Hepatocyte (in vitro differentiated cells): ENCODE measurements at regions not wholly inside any gene's neighbourhood (a gene's known extent, or its start where the extent isn't known, plus 50 kb on each side); places are given as distances from the start of the nearest gene placed in this dataset.

Experiments used
- DNase-seq: peaks from one replicate; pipeline ENCODE4 v3.0.0-alpha.2; 2016; ENCODE audit warnings: low spot score
- H2AFZ ChIP-seq: fragments of 200-600 bp; sonication (generic); 2 replicates; pipeline ENCODE4 v1.6.0; 2016; ENCODE audit warnings: antibody characterized with exemption, mild to moderate bottlenecking
- H3K27ac ChIP-seq: fragments of 200-600 bp; sonication (generic); 2 replicates; pipeline ENCODE4 v1.5.1; 2016; ENCODE audit warnings: mild to moderate bottlenecking
- H3K27me3 ChIP-seq: fragments of 200-600 bp; sonication (generic); 2 replicates; pipeline ENCODE4 v1.6.1; 2016
- H3K36me3 ChIP-seq: fragments of 200-600 bp; sonication (generic); replicated peaks from 2 replicates; pipeline ENCODE4 v1.5.1; 2016; ENCODE audit warnings: low read depth; ENCODE audit not compliant: insufficient read depth
- H3K4me1 ChIP-seq: fragments of 200-600 bp; sonication (generic); 2 replicates; pipeline ENCODE4 v1.5.1; 2016; ENCODE audit warnings: mild to moderate bottlenecking, moderate library complexity; ENCODE audit not compliant: insufficient read depth
- H3K4me2 ChIP-seq: fragments of 200-600 bp; sonication (generic); 2 replicates; pipeline ENCODE4 v1.6.0; 2016
- H3K4me3 ChIP-seq: fragments of 200-600 bp; sonication (generic); 2 replicates; pipeline ENCODE4 v1.5.1; 2016; ENCODE audit warnings: mild to moderate bottlenecking
- H3K79me2 ChIP-seq: fragments of 200-600 bp; sonication (generic); 2 replicates; pipeline ENCODE4 v1.6.0; 2017; ENCODE audit warnings: mild to moderate bottlenecking
- H3K9me2 ChIP-seq: fragments of 200-600 bp; sonication (generic); replicated peaks from 2 replicates; pipeline ENCODE4 v1.6.0; 2017; ENCODE audit warnings: mild to moderate bottlenecking; ENCODE audit not compliant: insufficient read depth
- H3K9me3 ChIP-seq: fragments of 200-600 bp; sonication (generic); 2 replicates; pipeline ENCODE4 v1.5.1; 2016; ENCODE audit warnings: low read depth, mild to moderate bottlenecking
- H4K20me1 ChIP-seq: fragments of 200-600 bp; sonication (generic); 2 replicates; pipeline ENCODE4 v1.6.0; 2016; ENCODE audit warnings: mild to moderate bottlenecking; ENCODE audit not compliant: insufficient read depth, poor library complexity, severe bottlenecking
- CTCF ChIP-seq: fragments of 200-600 bp; sonication (generic); IDR thresholded peaks from 2 replicates; pipeline ENCODE4 v1.5.1; 2016; ENCODE audit warnings: antibody characterized with exemption, mild to moderate bottlenecking; ENCODE audit not compliant: poor library complexity
- EZH2 ChIP-seq: fragments of 200-600 bp; sonication (generic); IDR thresholded peaks from 2 replicates; pipeline ENCODE4 v1.6.1; 2016; ENCODE audit warnings: antibody characterized with exemption, mild to moderate bottlenecking, borderline replicate concordance
- EZH2phosphoT487 ChIP-seq: fragments of 200-600 bp; sonication (generic); IDR thresholded peaks from one replicate; pipeline ENCODE4 v1.6.1; 2018; ENCODE audit warnings: antibody characterized with exemption, mild to moderate bottlenecking, low read depth, moderate library complexity; ENCODE audit not compliant: unreplicated experiment, severe bottlenecking
- WGBS: methylation state at CpG from one replicate; pipeline ENCODE4 v1.1.6; 2016; ENCODE audit warnings: low lambda C conversion rate; ENCODE audit errors: missing lambda C conversion rate; 5-methylcytosine and 5-hydroxymethylcytosine counted together

GRCh38 chr14:25250516-25250915 lies 200.6 kb upstream of the STXBP6 start:
- no peak overlapping the region for H3K4me2 ChIP-seq
- H2AFZ ChIP-seq, result no peak overlapping the region
- no peak overlapping the region for H3K27ac ChIP-seq
- no peaks in the 10 kb centered on the region for H3K27me3 ChIP-seq
- H4K20me1 ChIP-seq, result no peaks in the 10 kb centered on the region
- no peaks in the 10 kb centered on the region for H3K36me3 ChIP-seq
- no peak overlapping the region for H3K4me3 ChIP-seq
- no peaks in the 10 kb centered on the region for H3K9me2 ChIP-seq
- no peaks in the 10 kb centered on the region for H3K9me3 ChIP-seq
- no peak for DNase-seq
- no peaks in the 10 kb centered on the region for H3K79me2 ChIP-seq
- no peaks in the 10 kb centered on the region for H3K4me1 ChIP-seq
- no peak for TF ChIP-seq EZH2phosphoT487
- no peak for TF ChIP-seq CTCF
- TF ChIP-seq EZH2, result no peak

GRCh38 chr14:25247609-25248008 lies 197.7 kb upstream of the STXBP6 start:
- no peaks in the 10 kb centered on the region for H3K27me3 ChIP-seq
- no peak for DNase-seq
- no peak overlapping the region for H3K27ac ChIP-seq
- no peaks in the 10 kb centered on the region for H3K4me1 ChIP-seq
- TF ChIP-seq EZH2 (no peak), CTCF (no peak), EZH2phosphoT487 (no peak)
- 76% methylated on average over 3 of the region's 3 CpGs for WGBS
- no peaks in the 10 kb centered on the region for H3K79me2 ChIP-seq
- H2AFZ ChIP-seq, result no peak overlapping the region
- no peak overlapping the region for H3K4me3 ChIP-seq
- no peaks in the 10 kb centered on the region for H4K20me1 ChIP-seq
- no peak overlapping the region for H3K4me2 ChIP-seq
- no peaks in the 10 kb centered on the region for H3K36me3 ChIP-seq
- no peaks in the 10 kb centered on the region for H3K9me2 ChIP-seq
- H3K9me3 ChIP-seq, result no peaks in the 10 kb centered on the region

GRCh38 chr14:25246751-25247150 lies 196.8 kb upstream of the STXBP6 start:
- no peaks in the 10 kb centered on the region for H4K20me1 ChIP-seq
- no peak overlapping the region for H3K4me3 ChIP-seq
- H3K4me2 ChIP-seq, result no peak overlapping the region
- H3K4me1 ChIP-seq, result no peaks in the 10 kb centered on the region
- no peaks in the 10 kb centered on the region for H3K79me2 ChIP-seq
- TF ChIP-seq CTCF (no peak), EZH2phosphoT487 (no peak), EZH2 (no peak)
- no peak overlapping the region for H2AFZ ChIP-seq
- H3K27me3 ChIP-seq, result no peaks in the 10 kb centered on the region
- no peaks in the 10 kb centered on the region for H3K36me3 ChIP-seq
- no peak for DNase-seq
- no peaks in the 10 kb centered on the region for H3K9me2 ChIP-seq
- WGBS, result 57% methylated on average over 2 of the region's 2 CpGs
- no peaks in the 10 kb centered on the region for H3K9me3 ChIP-seq
- H3K27ac ChIP-seq, result no peak overlapping the region

- Histone ChIP-seq H3K27ac (no peak overlapping the region), H4K20me1 (no peaks in the 10 kb centered on the region), H3K4me2 (no peak overlapping the region), H3K27me3 (no peaks in the 10 kb centered on the region), H3K9me2 (no peaks in the 10 kb centered on the region), H2AFZ (no peak overlapping the region), H3K36me3 (no peaks in the 10 kb centered on the region), H3K4me3 (no peak overlapping the region), H3K79me2 (no peaks in the 10 kb centered on the region), H3K4me1 (no peaks in the 10 kb centered on the region), H3K9me3 (no peaks in the 10 kb centered on the region)
- no peak for DNase-seq
- 57% methylated on average over 1 of the region's 1 CpG for WGBS
- no peak for TF ChIP-seq EZH2
- no peak for TF ChIP-seq CTCF
- TF ChIP-seq EZH2phosphoT487, result no peak
Observed at GRCh38 chr14:25239170-25239569, 189.2 kb upstream of the STXBP6 start.
